HG03064 (cell line): ENCODE measurements at regions not wholly inside any gene's neighbourhood (a gene's known extent, or its start where the extent isn't known, plus 50 kb on each side); places are given as distances from the start of the nearest gene placed in this dataset.
"Not testable (repeated sequence)": the region's sequence is repeated elsewhere in the genome, so short reads cannot be mapped to it uniquely, and the experiment has no call there.

ENCODE experiments used
- ATAC-seq: cut with Tn5 transposase; IDR thresholded peaks from one replicate; pipeline ENCODE4 v1.9.1; 2021; ENCODE audit warnings: low read depth; ENCODE audit not compliant: unreplicated experiment

DNA sequence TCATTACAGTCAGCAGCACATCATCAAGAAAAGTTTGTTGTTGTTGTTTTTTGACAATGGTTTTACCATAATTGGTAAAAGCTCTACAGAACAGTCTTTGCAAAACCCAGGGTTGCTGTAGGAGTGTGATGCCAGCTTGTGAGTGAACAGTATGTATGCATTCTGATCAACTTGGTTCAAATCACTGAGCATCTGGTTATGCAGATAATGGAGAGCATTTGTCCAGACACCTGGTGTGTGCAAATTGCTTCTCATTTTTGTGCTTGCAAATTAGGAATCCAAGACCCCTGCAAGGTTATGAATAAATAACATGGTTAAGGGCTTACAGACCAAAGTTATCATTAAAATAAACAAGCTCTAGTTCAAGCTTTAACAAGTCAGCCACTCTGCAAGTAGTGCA, 448.7 kb upstream of the ACTBL2 start:
- no peak for ATAC-seq

DNA sequence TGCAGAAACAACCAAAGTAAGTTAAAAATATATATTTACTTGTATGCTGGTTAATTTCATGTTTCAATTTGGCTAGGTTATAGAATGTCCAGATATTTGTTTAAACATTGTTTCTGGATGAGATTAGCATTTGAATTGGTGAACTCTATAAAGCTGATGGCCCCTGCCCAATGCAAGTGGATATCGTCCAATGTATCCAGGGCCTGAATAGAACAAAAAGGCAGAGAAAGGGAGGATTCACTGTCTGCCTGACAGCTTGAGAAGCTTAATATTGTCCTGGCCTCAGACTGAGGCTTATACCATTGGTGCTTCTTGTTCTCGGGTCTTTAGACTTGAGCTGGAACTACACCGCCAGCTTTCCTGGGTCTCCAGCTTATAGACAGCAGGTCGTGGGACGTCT, 446.7 kb upstream of the ACTBL2 start:
- ATAC-seq: no peak

DNA sequence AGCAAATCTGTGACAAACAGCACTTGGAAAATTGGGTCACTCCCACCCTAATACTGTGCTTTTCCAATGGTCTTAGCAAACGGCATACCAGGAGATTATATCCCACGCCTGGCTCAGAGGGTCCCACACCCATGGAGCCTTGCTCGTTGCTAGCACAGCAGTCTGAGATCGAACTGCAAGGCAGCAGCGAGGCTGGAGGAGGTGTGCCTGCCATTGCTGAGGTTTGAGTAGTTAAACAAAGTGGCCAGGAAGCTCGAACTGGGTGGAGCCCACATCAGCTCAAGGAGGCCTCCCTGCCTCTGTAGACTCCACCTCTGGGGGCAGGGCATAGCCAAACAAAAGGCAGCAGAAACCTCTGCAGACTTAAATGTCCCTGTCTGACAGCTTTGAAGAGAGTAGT, 440.5 kb upstream of the ACTBL2 start:
- not testable (repeated sequence) for ATAC-seq

DNA sequence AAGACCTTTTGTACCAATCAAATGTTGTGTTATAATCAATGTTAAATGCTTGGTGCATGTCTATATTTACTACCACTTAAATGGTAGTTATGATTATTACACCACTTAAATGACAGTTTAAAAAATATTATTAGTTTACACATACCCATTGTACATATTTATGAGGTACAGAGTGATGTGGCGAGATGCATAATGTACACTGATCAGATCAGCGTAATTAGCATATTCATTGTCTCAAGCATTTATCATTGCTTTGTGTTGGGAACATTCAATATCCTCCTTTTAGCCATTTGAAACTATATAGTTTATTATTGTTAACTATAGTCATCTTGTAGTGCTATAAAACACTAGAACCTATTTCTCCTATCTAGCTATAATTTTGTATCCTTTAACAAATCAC, 434.4 kb upstream of the ACTBL2 start:
- no peak for ATAC-seq

DNA sequence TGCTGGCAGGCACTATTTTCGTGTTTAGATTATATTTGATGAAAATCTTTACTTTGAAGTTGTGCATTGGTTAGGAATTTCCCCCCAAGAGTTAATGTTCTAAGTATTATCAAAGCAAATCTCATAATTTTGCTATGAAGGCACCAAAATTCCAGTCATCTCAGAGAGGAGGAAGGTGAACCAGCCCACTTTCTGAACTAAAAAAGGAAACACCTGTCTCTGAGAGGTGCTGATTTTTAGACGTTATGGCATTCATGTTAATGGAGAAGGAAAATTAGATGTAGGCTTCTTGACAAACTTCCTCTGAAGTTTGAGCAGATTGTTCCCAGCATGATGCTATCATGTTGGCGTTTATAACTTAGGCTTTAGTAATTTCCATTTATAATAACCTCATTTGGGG, 432.9 kb upstream of the ACTBL2 start:
- no peak for ATAC-seq

DNA sequence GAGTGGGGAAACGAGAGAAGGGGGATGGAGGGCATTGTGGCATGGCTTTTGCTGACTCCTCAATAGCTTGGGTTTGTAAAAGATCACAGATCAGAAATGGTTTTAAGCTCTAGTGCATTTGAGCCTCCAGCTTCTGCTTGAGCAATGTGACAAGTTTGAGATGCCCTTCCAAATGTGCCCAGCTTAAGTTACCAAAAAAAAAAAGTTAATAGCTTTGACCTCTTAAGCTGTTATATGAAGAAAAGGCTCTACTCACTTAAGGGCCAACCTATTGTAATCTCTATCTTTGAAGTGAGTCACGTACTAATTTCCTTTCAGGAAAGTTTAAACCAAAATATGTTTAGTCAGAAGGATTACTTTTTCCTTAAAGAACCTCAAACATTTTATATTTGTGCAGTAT, 428.8 kb upstream of the ACTBL2 start:
- no peak for ATAC-seq

DNA sequence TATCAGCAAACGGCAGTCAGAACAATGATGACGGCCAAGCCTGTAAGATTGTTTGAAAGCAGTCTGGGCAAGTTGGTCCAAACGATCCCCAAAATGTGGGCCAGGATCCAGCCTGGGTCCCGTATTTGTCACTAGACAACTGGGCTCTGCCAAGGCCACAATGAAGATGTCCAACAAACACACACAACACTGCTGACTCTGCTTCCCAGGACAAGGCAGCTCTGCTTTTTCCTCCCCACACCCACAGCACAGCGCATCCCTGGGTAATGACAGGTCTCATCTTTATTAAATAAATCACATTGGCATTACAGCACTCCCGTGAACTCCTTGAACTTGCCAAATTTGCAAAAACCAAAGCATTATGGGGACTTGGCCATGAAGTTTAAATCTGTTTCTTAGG, 424.1 kb upstream of the ACTBL2 start:
- no peak for ATAC-seq

DNA sequence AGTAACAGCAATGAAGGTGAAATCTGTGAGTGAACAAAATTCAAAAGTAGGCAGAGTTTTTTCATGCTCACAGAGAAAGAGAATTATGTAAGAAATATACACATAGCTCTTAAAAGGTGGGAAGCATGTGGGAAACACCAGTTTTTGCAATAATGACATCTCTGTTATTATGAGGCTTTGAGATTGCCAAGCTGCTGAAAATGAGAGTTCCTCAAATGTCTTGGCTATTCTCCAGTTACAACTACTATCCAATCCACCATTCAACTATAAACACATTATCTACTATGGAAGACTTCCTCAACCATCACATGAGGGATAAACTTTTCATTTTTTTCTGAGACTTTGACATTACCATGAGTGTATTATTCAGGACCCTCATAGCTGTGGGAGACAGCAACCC, 420.8 kb upstream of the ACTBL2 start:
- no peak for ATAC-seq

DNA sequence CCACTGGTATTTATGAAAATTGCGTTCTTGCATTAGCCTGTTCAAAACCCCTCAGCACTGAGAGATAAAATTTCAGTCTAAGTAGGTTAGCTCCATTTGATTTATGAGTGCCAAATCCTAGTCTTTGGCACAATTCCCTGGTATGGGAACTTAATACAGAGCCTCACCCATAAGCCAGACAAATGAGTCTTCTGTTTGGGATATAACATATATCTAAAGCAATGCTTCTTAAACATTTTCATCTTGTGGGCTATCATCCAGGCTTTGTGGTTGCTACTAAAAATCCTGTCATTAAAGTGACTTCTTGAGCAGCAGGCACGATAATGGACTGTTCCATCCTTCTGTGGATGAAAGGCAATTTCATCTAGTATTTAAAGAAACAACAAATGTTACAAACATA, 419.5 kb upstream of the ACTBL2 start:
- ATAC-seq: no peak

DNA sequence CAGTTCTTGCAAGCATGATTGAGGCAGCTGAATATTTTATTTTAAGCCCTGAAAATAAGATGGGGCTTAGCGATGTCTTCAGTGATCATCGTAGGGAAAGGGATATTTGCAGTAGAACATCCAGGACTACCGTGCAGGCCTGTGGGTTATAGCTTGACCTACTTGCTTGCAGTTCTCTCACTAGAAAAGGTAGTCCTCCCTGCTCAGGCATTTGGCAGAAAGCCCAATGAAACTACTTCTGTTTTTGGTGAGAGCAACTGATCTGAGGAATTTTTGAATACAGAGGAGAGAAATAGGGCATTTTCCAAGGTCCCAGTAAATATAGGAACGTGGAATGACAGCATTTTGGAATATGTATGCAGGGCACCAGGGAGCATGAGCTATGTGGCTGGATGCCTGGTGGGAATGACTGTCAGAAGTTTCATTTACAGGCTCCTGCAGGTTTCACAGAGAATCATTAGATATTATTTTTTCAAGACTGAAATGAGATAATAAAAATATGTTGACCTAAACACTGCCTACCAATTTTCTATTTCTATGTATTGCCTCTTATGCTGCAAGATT, 417.9 kb upstream of the ACTBL2 start:
- ATAC-seq: no peak

DNA sequence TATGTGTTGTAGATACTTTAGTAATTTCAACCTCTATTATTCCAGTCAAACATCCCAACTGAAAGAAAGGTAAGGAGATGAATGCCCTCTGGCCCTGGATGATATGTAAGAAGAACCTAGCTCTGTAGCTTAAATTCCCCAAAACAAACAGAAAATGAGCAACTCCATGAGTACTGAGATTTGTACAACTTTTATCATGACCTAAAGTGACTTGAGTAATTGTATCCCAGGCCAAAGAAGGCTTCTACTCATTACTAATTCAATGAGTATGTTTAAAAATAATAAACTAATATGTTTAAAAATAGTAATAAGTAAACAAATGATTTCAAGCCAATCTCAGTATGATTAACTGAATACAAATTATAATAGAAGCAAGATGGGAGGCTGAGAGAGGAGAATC, 414.0 kb upstream of the ACTBL2 start:
- ATAC-seq: no peak

DNA sequence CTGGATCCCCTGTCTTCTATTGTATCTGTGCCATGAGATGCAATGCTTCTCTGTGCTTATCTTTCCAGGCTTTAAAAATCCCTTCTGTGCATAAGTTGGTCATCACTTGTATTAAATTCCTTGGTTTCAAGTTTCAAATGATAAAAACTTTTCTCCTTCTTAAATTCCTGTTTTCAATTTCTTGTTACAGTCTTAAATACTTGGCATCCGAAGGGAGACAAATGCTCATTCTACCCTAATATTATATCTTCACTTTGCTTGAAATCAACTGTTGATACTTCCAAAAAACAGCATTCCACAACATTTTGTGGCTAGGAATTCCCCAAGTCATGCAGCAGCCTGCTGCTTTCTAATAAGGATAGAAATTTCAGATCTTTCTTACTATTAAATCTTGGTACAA, 413.2 kb upstream of the ACTBL2 start:
- no peak for ATAC-seq

DNA sequence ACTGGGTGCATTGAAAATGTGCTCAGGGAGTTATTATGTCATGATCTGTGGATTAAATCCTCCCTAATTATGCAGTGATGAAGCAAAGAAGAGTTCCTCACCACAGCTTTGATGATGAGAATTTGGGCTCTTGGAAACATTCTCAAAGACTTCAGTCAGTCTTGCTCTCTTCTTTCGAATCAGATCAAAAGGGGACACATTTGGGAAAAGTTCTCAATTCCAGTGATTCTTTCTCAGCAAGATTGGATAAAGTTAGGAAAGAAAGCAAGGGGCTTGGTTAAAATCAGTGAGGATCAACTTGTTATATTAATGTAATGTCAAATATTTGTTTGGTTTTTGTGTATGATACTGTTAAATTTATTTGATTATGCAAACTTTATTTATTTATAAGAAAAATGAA, 411.3 kb upstream of the ACTBL2 start:
- no peak for ATAC-seq

DNA sequence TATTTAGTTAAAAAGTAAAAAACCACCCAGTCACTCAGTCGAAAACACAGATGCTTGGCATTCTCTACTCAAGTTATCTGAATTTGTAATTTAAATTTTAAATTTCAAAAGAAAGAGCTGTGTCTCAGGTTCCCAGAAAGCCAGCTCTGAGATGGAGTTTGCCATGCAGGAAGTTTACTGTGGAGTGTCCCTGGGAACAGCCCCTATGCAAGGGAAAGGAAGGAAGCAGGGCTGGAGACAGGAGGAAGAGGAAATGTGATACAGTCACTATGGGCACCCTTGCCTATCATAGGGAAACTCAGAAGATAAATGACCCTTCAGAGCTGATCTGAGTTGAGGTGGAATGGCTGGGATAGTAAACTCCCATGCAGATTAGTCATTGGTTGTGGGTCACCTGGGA, 408.8 kb upstream of the ACTBL2 start:
- ATAC-seq: no peak

DNA sequence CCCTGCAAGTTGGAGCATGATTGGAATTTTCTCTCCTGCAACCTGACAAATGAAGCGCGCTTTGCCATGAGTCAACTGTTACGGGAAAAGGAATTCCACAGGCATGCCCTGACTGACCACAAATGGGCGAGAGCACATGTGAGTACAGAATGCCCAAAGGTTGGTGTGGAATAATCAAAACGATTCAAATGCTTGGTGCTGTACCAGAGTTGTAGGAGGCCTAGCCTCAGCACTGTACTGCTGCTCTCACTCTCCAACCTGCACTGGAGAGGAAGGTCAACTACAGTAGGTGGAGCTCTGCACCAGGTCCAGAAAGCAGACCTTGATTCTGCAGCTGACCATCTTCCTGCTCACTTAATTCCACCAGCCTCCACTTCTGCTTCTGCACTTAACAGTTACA, 406.9 kb upstream of the ACTBL2 start:
- ATAC-seq: no peak

DNA sequence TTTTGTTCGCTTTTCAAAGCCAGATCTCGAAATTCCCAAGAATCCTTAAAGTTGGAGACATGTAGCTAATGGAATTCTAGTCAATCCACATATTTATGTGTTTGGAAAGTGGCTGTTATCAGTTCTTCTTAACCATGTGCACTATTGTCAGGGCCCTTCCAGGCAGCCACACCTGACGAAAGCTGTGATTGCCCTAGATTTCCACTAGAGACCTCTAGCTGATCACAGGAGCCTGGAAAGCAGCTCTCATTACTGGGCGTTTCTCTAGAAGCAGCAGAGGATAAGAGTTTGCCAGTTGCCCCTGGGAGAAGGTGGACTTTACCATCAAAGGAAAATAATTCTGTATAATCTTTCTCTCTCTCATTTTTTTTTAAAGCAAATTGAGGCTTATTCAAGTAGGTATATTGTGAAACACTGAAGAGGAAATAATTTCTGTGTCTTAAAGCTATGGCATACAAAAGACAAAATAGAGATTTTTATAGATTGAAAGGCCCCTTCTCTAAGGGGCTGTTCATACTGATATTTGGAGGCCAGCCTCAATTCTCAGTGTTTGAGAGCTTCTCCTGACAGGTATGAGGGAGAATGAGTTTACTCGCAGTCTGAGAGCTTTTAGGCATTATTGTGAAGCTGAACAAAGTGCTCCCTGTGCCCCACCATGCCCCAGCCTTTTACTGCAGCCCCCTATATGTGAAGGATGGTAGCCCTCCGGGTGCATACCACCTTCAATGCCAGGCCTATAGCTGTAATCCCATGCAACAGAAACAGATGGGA, 405.4 kb upstream of the ACTBL2 start:
- no peak for ATAC-seq

DNA sequence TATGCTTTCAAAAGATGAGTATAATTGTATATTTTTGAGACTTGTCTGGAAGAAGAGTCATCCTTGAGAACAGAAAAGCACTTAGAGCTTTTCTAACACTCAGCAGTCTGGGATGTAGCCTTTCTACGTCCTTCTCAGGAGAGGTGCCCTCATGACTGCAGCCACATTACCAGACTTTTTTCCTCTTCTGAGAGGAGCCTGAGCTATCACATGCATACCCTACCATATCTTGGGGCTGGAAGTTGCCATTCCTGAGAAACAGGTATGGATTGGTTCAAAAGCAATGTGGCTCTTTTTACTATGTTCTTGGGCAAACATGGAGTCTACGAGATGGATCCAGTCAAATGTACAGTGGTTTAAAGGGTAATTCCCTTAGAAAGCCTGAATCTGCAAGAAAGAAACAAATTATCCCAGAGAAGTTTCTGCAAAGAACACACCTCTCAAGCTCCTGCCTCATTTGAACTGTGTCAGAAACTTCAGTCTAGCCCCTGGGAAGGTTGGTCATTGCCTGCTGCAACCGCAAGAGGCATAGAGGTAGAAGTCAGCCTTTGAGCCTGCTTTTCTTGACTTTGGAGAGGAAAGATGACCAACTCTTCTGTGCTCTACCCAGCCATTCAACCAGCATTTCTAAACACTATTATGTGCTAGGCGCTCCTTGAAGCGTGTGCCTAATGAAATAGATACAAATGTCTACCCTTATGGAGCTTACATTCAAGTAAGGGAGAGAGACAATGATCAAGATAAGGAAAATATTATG, 401.9 kb upstream of the ACTBL2 start:
- no peak for ATAC-seq

DNA sequence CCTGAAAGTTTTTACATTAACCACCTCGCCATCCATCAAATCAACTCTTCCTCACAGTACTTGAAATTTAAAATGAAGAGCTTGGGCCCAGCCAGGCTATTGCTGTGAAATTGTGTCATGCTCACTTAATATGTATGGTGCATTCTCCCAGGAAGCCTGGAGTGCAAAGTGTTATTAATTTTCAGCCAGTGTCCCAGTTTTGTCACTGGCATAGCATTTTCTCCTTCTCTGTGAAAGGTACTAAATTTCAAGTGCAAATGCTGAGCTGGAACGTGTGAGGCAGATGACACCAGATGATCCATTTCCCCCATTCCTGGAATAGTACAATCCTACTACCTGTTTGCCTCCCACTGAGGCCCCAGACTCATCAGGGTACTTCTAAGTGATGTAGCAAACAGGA, 397.6 kb upstream of the ACTBL2 start:
- ATAC-seq: no peak

DNA sequence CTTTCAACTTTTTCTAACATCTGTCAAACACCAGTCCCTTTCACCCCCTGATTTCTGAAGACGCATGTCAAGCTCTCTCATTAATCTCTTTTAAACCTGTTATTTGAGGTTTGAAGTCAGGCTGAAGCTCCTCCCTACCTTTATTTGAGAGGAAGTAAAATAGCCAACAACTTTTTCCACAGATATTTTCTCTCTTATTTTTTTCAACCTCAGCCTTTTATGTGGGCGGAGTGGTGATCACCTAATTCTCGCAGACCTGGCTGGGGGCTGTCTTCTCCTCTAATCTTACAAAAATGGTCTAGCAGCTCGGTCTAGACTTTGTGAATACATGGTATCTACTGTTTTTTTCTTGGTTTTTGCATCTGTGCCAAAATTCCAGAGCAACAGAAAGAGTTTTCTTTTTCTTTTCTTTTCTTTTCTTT, 395.7 kb upstream of the ACTBL2 start:
- ATAC-seq: no peak

DNA sequence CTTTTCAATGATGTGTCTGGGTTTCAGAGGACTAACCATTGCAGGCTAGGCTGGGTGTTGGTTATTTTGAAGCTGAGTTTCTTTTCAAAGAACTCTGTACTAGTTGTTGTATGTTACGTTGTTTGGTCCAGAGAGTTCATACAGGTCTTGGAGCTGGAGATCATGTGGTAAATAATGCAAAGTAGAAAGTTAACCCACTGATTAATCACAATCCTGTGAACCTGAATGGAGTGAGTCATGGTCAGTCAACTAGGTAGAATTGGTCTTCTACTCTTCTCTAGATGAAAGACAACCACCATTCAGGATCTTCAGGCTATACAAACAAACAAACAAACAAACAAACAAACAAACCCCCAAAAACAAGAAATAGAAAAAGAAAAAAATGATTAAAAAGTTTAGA, 388.9 kb upstream of the ACTBL2 start:
- no peak for ATAC-seq

DNA sequence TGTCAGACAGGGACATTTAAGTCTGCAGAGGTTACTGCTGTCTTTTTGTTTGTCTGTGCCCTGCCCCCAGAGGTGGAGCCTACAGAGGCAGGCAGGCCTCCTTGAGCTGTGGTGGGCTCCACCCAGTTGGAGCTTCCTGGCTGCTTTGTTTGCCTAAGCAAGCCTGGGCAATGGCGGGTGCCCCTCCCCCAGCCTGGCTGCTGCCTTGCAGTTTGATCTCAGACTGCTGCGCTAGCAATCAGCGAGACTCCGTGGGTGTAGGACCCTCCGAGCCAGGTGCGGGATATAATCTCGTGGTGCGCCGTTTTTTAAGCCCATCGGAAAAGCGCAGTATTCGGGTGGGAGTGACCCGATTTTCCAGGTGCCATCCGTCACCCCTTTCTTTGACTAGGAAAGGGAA, 387.7 kb upstream of the ACTBL2 start:
- not testable (repeated sequence) for ATAC-seq

DNA sequence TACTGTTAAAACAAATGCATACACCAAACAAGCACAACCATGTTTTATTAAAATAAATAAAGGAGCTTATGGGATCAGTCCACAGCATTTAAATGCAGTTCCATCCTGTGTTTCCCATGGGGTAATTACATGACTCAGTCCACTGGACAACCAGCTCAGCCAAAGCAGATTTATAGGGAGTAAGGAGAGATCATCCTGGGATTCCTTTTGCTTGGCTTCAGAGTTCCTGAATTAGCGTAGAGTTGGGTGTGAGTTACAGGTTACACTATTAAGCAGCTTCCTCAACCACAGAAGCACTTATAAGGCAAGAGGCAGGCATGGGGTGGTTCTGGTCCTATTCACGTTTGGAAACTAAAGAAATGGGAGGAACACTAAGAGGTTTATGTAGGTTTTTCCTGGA, 381.1 kb upstream of the ACTBL2 start:
- ATAC-seq: no peak
